HUES6 (cell line): ENCODE measurements at regions not wholly inside any gene's neighbourhood (a gene's known extent, or its start where the extent isn't known, plus 50 kb on each side); places are given as distances from the start of the nearest gene placed in this dataset.

ENCODE experiments used
- H3K27ac ChIP-seq: 2 replicates; pipeline ENCODE4 v1.7.0; 2013; ENCODE audit warnings: low read depth, mild to moderate bottlenecking, low read length, inconsistent platforms
- H3K27me3 ChIP-seq: 2 replicates; pipeline ENCODE4 v1.6.1; 2013; ENCODE audit warnings: low read length; ENCODE audit not compliant: control insufficient read depth, insufficient read depth
- H3K36me3 ChIP-seq: 2 replicates; pipeline ENCODE4 v1.6.1; 2013; ENCODE audit warnings: low read length; ENCODE audit not compliant: control insufficient read depth, insufficient read depth
- H3K4me1 ChIP-seq: 2 replicates; pipeline ENCODE4 v1.6.1; 2013; ENCODE audit warnings: low read length; ENCODE audit not compliant: control insufficient read depth, insufficient read depth
- H3K4me3 ChIP-seq: 2 replicates; pipeline ENCODE4 v1.5.1; 2013; ENCODE audit warnings: low read depth, low read length
- H3K9ac ChIP-seq: one replicate; pipeline ENCODE4 v1.6.1; 2013; ENCODE audit warnings: mild to moderate bottlenecking, low read length
- H3K9me3 ChIP-seq: 2 replicates; pipeline ENCODE4 v1.6.1; 2013; ENCODE audit warnings: low read depth, low read length; ENCODE audit not compliant: control insufficient read depth, insufficient read depth

DNA sequence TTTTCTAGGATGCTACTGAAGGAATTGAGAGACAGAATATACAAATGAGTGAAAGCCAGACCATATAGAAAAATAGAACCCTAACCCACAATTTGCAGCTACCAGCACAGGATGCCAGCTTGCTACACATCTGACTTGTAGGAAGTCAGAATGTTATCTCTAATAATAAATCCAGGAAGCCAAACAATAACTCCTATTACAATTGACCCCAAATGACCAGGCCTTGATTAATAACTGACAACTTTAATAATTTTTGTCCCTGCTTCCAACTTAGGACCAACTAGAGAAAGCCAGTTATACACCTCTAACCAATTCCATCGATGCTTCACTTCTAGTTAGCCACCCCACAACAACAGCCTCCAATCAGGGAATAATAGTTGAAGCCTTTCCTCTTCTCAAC, 193.4 kb downstream of the CASP12 start:
- H3K27ac ChIP-seq: no peak overlapping the region
- H3K9me3 ChIP-seq: no peaks in the 10 kb centered on the region

DNA sequence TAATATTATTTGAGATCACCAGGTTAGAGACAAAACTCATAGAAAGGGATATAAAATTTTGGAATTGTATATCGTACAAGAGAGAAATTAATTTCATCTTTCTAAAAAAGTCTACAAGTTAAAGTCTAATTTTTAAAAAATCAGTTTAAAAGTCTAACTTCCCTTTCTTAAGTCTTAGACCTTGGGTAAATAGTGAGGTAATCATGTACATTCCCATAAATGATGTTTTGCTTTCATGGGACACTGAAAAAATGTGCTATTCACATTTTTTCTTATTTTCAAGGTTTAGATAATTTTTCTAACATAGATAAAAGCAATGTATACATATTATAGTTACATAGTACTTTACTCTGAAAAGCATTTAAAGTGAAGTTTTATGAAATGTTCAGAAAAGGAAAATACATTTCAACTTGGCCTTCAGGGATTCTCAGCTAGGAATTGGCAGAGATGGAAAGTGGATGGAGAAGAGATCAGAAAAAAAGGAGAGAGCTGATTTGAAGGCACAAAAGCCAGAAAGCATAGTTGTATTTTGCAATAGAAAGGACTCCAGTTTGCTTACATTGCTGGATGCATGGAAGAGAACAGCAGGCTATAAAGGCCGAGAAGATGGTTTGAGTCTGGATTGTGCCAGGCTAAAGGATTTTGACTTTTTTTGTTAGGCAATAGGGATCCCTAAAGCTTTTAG, 194.0 kb downstream of the CASP12 start:
- no peak overlapping the region for H3K27ac ChIP-seq
- H3K36me3 ChIP-seq: no peaks in the 10 kb centered on the region
- no peak overlapping the region for H3K9ac ChIP-seq
- no peaks in the 10 kb centered on the region for H3K9me3 ChIP-seq
- H3K27me3 ChIP-seq: no peaks in the 10 kb centered on the region
- H3K4me3 ChIP-seq: no peak overlapping the region
- H3K4me1 ChIP-seq: no peaks in the 10 kb centered on the region

More for the DNA sequence above, 193.4 kb downstream of the CASP12 start:
- Histone ChIP-seq H3K36me3 (no peaks in the 10 kb centered on the region), H3K27me3 (no peaks in the 10 kb centered on the region), H3K4me1 (no peaks in the 10 kb centered on the region), H3K4me3 (no peak overlapping the region), H3K9ac (no peak overlapping the region)

GRCh38 chr11:104700609-104701008, 197.7 kb downstream of the CASP12 start:
- Histone ChIP-seq H3K27ac (no peak overlapping the region), H3K36me3 (no peaks in the 10 kb centered on the region), H3K9me3 (no peaks in the 10 kb centered on the region)

GRCh38 chr11:104699981-104700380, 198.3 kb downstream of the CASP12 start:
- no peaks in the 10 kb centered on the region for H3K36me3 ChIP-seq
- no peaks in the 10 kb centered on the region for H3K9me3 ChIP-seq
- no peaks in the 10 kb centered on the region for H3K27me3 ChIP-seq
- no peak overlapping the region for H3K4me3 ChIP-seq
- no peak overlapping the region for H3K27ac ChIP-seq
- no peaks in the 10 kb centered on the region for H3K4me1 ChIP-seq
- H3K9ac ChIP-seq: no peak overlapping the region

More at GRCh38 chr11:104700609-104701008, 197.7 kb downstream of the CASP12 start:
- Histone ChIP-seq H3K4me1 (no peaks in the 10 kb centered on the region), H3K27me3 (no peaks in the 10 kb centered on the region), H3K4me3 (no peak overlapping the region), H3K9ac (no peak overlapping the region)

- H3K9me3 ChIP-seq: no peaks in the 10 kb centered on the region
- H3K36me3 ChIP-seq: no peaks in the 10 kb centered on the region
- H3K9ac ChIP-seq: no peak overlapping the region
- H3K27me3 ChIP-seq: no peaks in the 10 kb centered on the region
- H3K4me3 ChIP-seq: no peak overlapping the region
- no peak overlapping the region for H3K27ac ChIP-seq
- 0 out of 2 replicates have a peak, but pooled peaks cover 5% of the 10 kb centered on the region for H3K4me1 ChIP-seq
Measured at GRCh38 chr11:104695065-104695463, 203.2 kb downstream of the CASP12 start.

- Histone ChIP-seq H3K4me1 (0 out of 2 replicates have a peak, but pooled peaks cover 5% of the 10 kb centered on the region), H3K4me3 (no peak overlapping the region), H3K27me3 (no peaks in the 10 kb centered on the region), H3K9me3 (no peaks in the 10 kb centered on the region), H3K9ac (no peak overlapping the region), H3K36me3 (no peaks in the 10 kb centered on the region), H3K27ac (no peak overlapping the region)
Measured at GRCh38 chr11:104694259-104695064, 203.8 kb downstream of the CASP12 start.

- H3K9ac ChIP-seq: no peak overlapping the region
- H3K36me3 ChIP-seq: no peaks in the 10 kb centered on the region
- H3K27me3 ChIP-seq: no peaks in the 10 kb centered on the region
- H3K9me3 ChIP-seq: no peaks in the 10 kb centered on the region
- H3K4me3 ChIP-seq: no peak overlapping the region
- peaks cover 16% of the 10 kb centered on the region; the same call in 1 of the 2 replicates for H3K4me1 ChIP-seq
- H3K27ac ChIP-seq: no peak overlapping the region
Measured at GRCh38 chr11:104692751-104693150, 205.5 kb downstream of the CASP12 start.

GRCh38 chr11:104691129-104691528, 207.1 kb downstream of the CASP12 start:
- H3K4me3 ChIP-seq: no peak overlapping the region
- peaks cover 25% of the 10 kb centered on the region for H3K4me1 ChIP-seq
- no peaks in the 10 kb centered on the region for H3K27me3 ChIP-seq
- H3K9ac ChIP-seq: no peak overlapping the region
- H3K9me3 ChIP-seq: no peaks in the 10 kb centered on the region
- no peak overlapping the region for H3K27ac ChIP-seq
- no peaks in the 10 kb centered on the region for H3K36me3 ChIP-seq

DNA sequence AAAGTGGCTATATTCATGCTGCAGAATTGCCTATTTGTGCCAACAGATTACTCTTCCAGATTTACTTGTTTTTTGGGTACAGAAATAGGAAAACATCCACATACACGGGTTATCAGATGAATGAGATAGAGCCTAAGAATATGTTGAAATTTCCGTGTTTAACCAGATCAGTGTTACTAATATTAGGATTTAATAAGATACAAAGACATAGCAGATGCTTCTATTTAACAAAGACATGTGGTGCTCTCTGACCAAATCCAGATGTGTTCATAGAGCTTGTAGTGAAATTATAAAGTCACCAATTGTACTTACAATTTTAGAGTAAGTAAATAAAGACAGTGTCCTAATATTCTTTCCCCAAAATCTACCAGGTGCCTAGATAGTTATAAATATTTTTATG, 208.0 kb downstream of the CASP12 start:
- H3K36me3 ChIP-seq: no peaks in the 10 kb centered on the region
- H3K9me3 ChIP-seq: no peaks in the 10 kb centered on the region
- no peaks in the 10 kb centered on the region for H3K27me3 ChIP-seq
- H3K27ac ChIP-seq: no peak overlapping the region
- peaks cover 26% of the 10 kb centered on the region for H3K4me1 ChIP-seq
- no peak overlapping the region for H3K4me3 ChIP-seq
- no peak overlapping the region for H3K9ac ChIP-seq

GRCh38 chr11:104688731-104689130, 209.5 kb downstream of the CASP12 start:
- Histone ChIP-seq H3K4me1 (peaks cover 28% of the 10 kb centered on the region), H3K36me3 (no peaks in the 10 kb centered on the region), H3K27me3 (no peaks in the 10 kb centered on the region), H3K9me3 (no peaks in the 10 kb centered on the region), H3K9ac (no peak overlapping the region), H3K4me3 (no peak overlapping the region), H3K27ac (no peak overlapping the region)

GRCh38 chr11:104682206-104682605, 216.1 kb downstream of the CASP12 start:
- Histone ChIP-seq H3K4me3 (no peak overlapping the region), H3K9ac (no peak overlapping the region), H3K27ac (no peak overlapping the region), H3K4me1 (peaks cover 34% of the 10 kb centered on the region), H3K27me3 (no peaks in the 10 kb centered on the region), H3K36me3 (no peaks in the 10 kb centered on the region), H3K9me3 (no peaks in the 10 kb centered on the region)
